GM21737 (cell line): ENCODE measurements at regions not wholly inside any gene's neighbourhood (a gene's known extent, or its start where the extent isn't known, plus 50 kb on each side); places are given as distances from the start of the nearest gene placed in this dataset.

Experiments used
- ATAC-seq: cut with Tn5 transposase; IDR thresholded peaks from one replicate; pipeline ENCODE4 v1.9.1; 2021; ENCODE audit warnings: mild to moderate bottlenecking, moderate library complexity; ENCODE audit not compliant: unreplicated experiment

- no peak for ATAC-seq
Measured at GRCh38 chr4:181991369-181992108, 251.7 kb upstream of the TENM3 start.

GRCh38 chr4:181998398-181999295, 244.6 kb upstream of the TENM3 start:
- ATAC-seq: no peak

GRCh38 chr4:182000077-182000476, 243.1 kb upstream of the TENM3 start:
- ATAC-seq: no peak

- no peak for ATAC-seq
Measured at GRCh38 chr4:182010876-182011275, 232.3 kb upstream of the TENM3 start.

GRCh38 chr4:182014164-182014563, 229.0 kb upstream of the TENM3 start:
- no peak for ATAC-seq

- no peak for ATAC-seq
Measured at GRCh38 chr4:182015014-182015413, 228.2 kb upstream of the TENM3 start.

GRCh38 chr4:182015893-182016292, 227.3 kb upstream of the TENM3 start:
- ATAC-seq: no peak

- no peak for ATAC-seq
Measured at GRCh38 chr4:182017038-182017437, 226.2 kb upstream of the TENM3 start.

- peak; percentile 42 for ATAC-seq
Measured at GRCh38 chr4:182018691-182019090, 224.5 kb upstream of the TENM3 start.

GRCh38 chr4:182019148-182019652, 224.0 kb upstream of the TENM3 start:
- ATAC-seq: peak; percentile 94

GRCh38 chr4:182022909-182023308, 220.3 kb upstream of the TENM3 start:
- ATAC-seq: no peak

GRCh38 chr4:182023469-182023868, 219.7 kb upstream of the TENM3 start:
- no peak for ATAC-seq

- no peak for ATAC-seq
Measured at GRCh38 chr4:182042945-182043344, 200.3 kb upstream of the TENM3 start.

- no peak for ATAC-seq
Measured at GRCh38 chr4:182048871-182049270, 194.3 kb upstream of the TENM3 start.

GRCh38 chr4:182056866-182057265, 186.3 kb upstream of the TENM3 start:
- no peak for ATAC-seq

GRCh38 chr4:182062458-182062857, 180.7 kb upstream of the TENM3 start:
- no peak for ATAC-seq

GRCh38 chr4:182062936-182063335, 180.3 kb upstream of the TENM3 start:
- ATAC-seq: no peak

- ATAC-seq: no peak
Measured at GRCh38 chr4:182063651-182064050, 179.6 kb upstream of the TENM3 start.

GRCh38 chr4:182065255-182065654, 177.9 kb upstream of the TENM3 start:
- ATAC-seq: no peak

GRCh38 chr4:182066037-182066436, 177.2 kb upstream of the TENM3 start:
- no peak for ATAC-seq

- ATAC-seq: no peak
Measured at GRCh38 chr4:182067828-182068227, 175.4 kb upstream of the TENM3 start.

GRCh38 chr4:182068920-182069319, 174.3 kb upstream of the TENM3 start:
- no peak for ATAC-seq
